Adrenal gland (tissue), 9 donors: ENCODE measurements at regions not wholly inside any gene's neighbourhood (a gene's known extent, or its start where the extent isn't known, plus 50 kb on each side); places are given as distances from the start of the nearest gene placed in this dataset.

ENCODE experiments used
- DNase-seq, 7 donors: peaks; one replicate each; pipeline ENCODE4 v3.0.0-alpha.2; 2019 to 2020
- H3K27ac ChIP-seq, 5 donors: fragments of 200-600 bp; sonication (generic) in 4 of 5; 1 replicate in 3 of 5; 2 replicates in 2 of 5; pipeline versions ENCODE4 v1.5.1 to v1.8.0; 2016 to 2020; ENCODE audit warnings: mild to moderate bottlenecking in 1 of 5
- H3K27me3 ChIP-seq: fragments of 200-600 bp; 2 replicates; pipeline ENCODE4 v1.8.0; 2021
- H3K36me3 ChIP-seq, 2 donors: fragments of 200-600 bp; replicated peaks in 1 of 2; 1 replicate in 1 of 2; 2 replicates in 1 of 2; pipeline versions ENCODE4 v1.5.1 to v1.8.0; 2018 to 2022
- H3K4me1 ChIP-seq, 2 donors: fragments of 200-600 bp; replicated peaks in 1 of 2; 1 replicate in 1 of 2; 2 replicates in 1 of 2; pipeline versions ENCODE4 v1.5.1 to v1.8.0; 2018 to 2021
- H3K4me3 ChIP-seq, 4 donors: fragments of 200-600 bp; sonication (generic) in 3 of 4; one replicate each; pipeline ENCODE4 v1.5.1; 2016 to 2018
- H3K9me3 ChIP-seq, 3 donors: fragments of 200-600 bp; sonication (generic) in 1 of 3; replicated peaks in 1 of 3; 1 replicate in 2 of 3; 2 replicates in 1 of 3; pipeline versions ENCODE4 v1.5.1 to v1.8.0; 2016 to 2021
- CTCF ChIP-seq, 6 experiments: fragments of 450-650 bp in 4 of 6; fragments of 200-600 bp in 2 of 6; sonication (generic) in 1 of 6; IDR thresholded peaks; 1 replicate in 5 of 6; 2 replicates in 1 of 6; pipeline versions ENCODE4 v1.5.1 to v1.8.0; 2016 to 2021; ENCODE audit warnings: antibody characterized with exemption in 6 of 6, mild to moderate bottlenecking in 2 of 6, moderate library complexity in 1 of 6
- POLR2A ChIP-seq, 2 donors: fragments of 450-650 bp; IDR thresholded peaks; one replicate each; pipeline ENCODE4 v1.6.1; 2017; ENCODE audit warnings: antibody characterized with exemption in 2 of 2, mild to moderate bottlenecking in 2 of 2, moderate library complexity in 1 of 2
- WGBS, 4 donors: extraction: QIAGEN DNeasy Blood & Tissue Kit in 2 of 4; methylation state at CpG; one replicate each; pipeline versions ENCODE4 v1.1.5 to v1.1.7; 2013 to 2017; 5-methylcytosine and 5-hydroxymethylcytosine counted together
- intact Hi-C, 2 donors: fragments of 100-400 bp; cut with DNase I; formaldehyde crosslinking; loops; one replicate each; pipeline versions ENCODE4 v1.14.1 to v1.15.0; 2022 to 2023
- donor health status: healthy with polysubstance abuse.
- donor health status: Bipolar disorder and iron deficiency.
- donor health status: DM: yes; HTN: yes; CAD: no.
- donor health status: DM: no; HTN: no; CAD: no.
- donor health status: DM: no; HTN: no; CAD: no.

DNA sequence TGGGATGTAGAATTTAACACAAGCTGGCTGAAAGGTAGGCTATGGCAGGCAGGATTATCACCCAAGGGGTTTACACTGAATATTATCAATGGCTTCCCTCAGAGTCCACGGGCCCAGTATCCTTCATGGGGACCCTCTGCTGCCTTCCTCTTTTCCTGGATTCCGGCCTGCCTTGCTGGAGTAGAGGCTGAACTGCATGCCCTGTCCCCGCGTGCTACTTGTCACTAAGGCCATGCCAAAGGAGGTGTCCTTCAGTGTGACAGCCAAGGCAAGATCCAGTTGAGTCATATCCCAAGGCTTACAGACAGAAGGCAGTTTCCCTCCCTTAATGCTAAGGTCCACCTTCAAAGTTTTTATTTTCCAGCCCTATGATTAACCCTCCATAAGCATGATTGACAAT lies 156.3 kb downstream of the CYP26B1 start:
- no peaks in the 10 kb centered on the region for H3K4me1 ChIP-seq
- H3K27me3 ChIP-seq, result no peaks in the 10 kb centered on the region
- intact Hi-C loops, result loop anchor here in 1 of 2 donors (5.0 kb wide), 1 partner anchor 189 kb away; no protein-coding TSS in a partner anchor
- H3K36me3 ChIP-seq, result no peaks in the 10 kb centered on the region
- no peak for TF ChIP-seq POLR2A (IDR thresholded peaks at IDR 0.05)
- no peak for TF ChIP-seq CTCF (IDR thresholded peaks at IDR 0.05)
- H3K27ac ChIP-seq, result no peak overlapping the region
- DNase-seq, result peak in 6 of 7 donors; percentile 29 to 59 (median 54)
- no peaks in the 10 kb centered on the region for H3K9me3 ChIP-seq
- no peak overlapping the region for H3K4me3 ChIP-seq
- WGBS, 4 donors, result 44 to 63% (median 53%) methylated on average over 4 of the region's 4 CpGs

GRCh38 chr2:71990826-71991225 lies 156.8 kb downstream of the CYP26B1 start:
- intact Hi-C loops, result loop anchor here in 1 of 2 donors (5.0 kb wide), 1 partner anchor 189 kb away; no protein-coding TSS in a partner anchor
- 90 to 98% (median 94%) methylated on average over 3 of the region's 3 CpGs for WGBS, 4 donors

GRCh38 chr2:71990122-71990521 lies 157.5 kb downstream of the CYP26B1 start:
- H3K27ac ChIP-seq, result no peak overlapping the region
- intact Hi-C loops, result loop anchor here in 1 of 2 donors (5.0 kb wide), 1 partner anchor 188 kb away; no protein-coding TSS in a partner anchor
- H3K4me1 ChIP-seq, result no peaks in the 10 kb centered on the region
- H3K36me3 ChIP-seq, result no peaks in the 10 kb centered on the region
- WGBS, 4 donors, result 93 to 95% (median 93%) methylated on average over 6 of the region's 6 CpGs
- no peaks in the 10 kb centered on the region for H3K27me3 ChIP-seq
- DNase-seq, result no peak
- TF ChIP-seq CTCF (IDR thresholded peaks at IDR 0.05), result no peak
- no peak for TF ChIP-seq POLR2A (IDR thresholded peaks at IDR 0.05)
- no peaks in the 10 kb centered on the region for H3K9me3 ChIP-seq
- no peak overlapping the region for H3K4me3 ChIP-seq

More at GRCh38 chr2:71990826-71991225, 156.8 kb downstream of the CYP26B1 start:
- H3K27ac ChIP-seq, result no peak overlapping the region
- no peaks in the 10 kb centered on the region for H3K36me3 ChIP-seq
- no peaks in the 10 kb centered on the region for H3K4me1 ChIP-seq
- no peak overlapping the region for H3K4me3 ChIP-seq
- TF ChIP-seq CTCF (IDR thresholded peaks at IDR 0.05), result no peak
- no peak for TF ChIP-seq POLR2A (IDR thresholded peaks at IDR 0.05)
- no peaks in the 10 kb centered on the region for H3K27me3 ChIP-seq
- no peaks in the 10 kb centered on the region for H3K9me3 ChIP-seq
- no peak for DNase-seq

DNA sequence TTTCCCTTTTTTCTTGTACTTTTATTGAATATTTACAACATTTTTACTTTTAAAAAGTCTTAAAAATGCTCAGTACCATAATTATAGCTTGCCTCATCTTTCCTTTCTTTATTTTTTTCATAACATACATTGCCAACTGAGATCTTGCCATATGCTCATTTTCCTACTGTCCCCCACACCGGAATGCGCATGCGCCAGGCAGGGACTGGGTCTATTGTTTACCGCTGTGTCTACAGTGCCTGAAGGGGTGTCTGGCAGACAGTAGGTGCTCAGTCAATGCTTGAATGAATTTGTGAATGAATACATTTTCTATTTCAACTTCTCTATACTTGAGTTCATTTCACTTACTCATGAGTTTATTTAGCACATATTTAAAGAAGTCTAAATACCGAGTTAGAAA lies 158.0 kb downstream of the CYP26B1 start:
- H3K9me3 ChIP-seq, result no peaks in the 10 kb centered on the region
- no peaks in the 10 kb centered on the region for H3K27me3 ChIP-seq
- no peak for DNase-seq
- WGBS, 4 donors, result 94 to 99% (median 96%) methylated on average over 5 of the region's 5 CpGs
- no peaks in the 10 kb centered on the region for H3K36me3 ChIP-seq
- no peak overlapping the region for H3K4me3 ChIP-seq
- intact Hi-C loops, result loop anchor here in 1 of 2 donors (5.0 kb wide), 1 partner anchor 187 kb away; no protein-coding TSS in a partner anchor
- H3K27ac ChIP-seq, result no peak overlapping the region
- no peaks in the 10 kb centered on the region for H3K4me1 ChIP-seq
- TF ChIP-seq POLR2A (IDR thresholded peaks at IDR 0.05), result no peak
- TF ChIP-seq CTCF (IDR thresholded peaks at IDR 0.05), result no peak
